Ascending aorta (tissue), 2 donors: ENCODE measurements at regions not wholly inside any gene's neighbourhood (a gene's known extent, or its start where the extent isn't known, plus 50 kb on each side); places are given as distances from the start of the nearest gene placed in this dataset.
"Not testable (repeated sequence)": the region's sequence is repeated elsewhere in the genome, so short reads cannot be mapped to it uniquely, and the experiment has no call there.

Source experiments
- DNase-seq, 2 donors: peaks; one replicate each; pipeline ENCODE4 v3.0.0-alpha.2; 2019; ENCODE audit warnings: low spot score in 2 of 2
- H3K27ac ChIP-seq, 2 donors: fragments of 200-600 bp; sonication (generic); one replicate each; pipeline ENCODE4 v1.5.1; 2016 to 2017; ENCODE audit warnings: mild to moderate bottlenecking in 1 of 2
- H3K27me3 ChIP-seq: fragments of 200-600 bp; sonication (generic); one replicate; pipeline ENCODE4 v1.5.1; 2017
- H3K36me3 ChIP-seq, 2 donors: fragments of 200-600 bp; sonication (generic); one replicate each; pipeline ENCODE4 v1.5.1; 2016
- H3K4me1 ChIP-seq, 2 donors: fragments of 200-600 bp; sonication (generic); one replicate each; pipeline ENCODE4 v1.5.1; 2016 to 2017; ENCODE audit warnings: mild to moderate bottlenecking in 1 of 2
- H3K4me3 ChIP-seq, 2 donors: fragments of 200-600 bp; sonication (generic); one replicate each; pipeline ENCODE4 v1.5.1; 2016 to 2017; ENCODE audit warnings: mild to moderate bottlenecking in 1 of 2
- H3K9me3 ChIP-seq, 2 donors: fragments of 200-600 bp; sonication (generic); one replicate each; pipeline ENCODE4 v1.5.1; 2016
- CTCF ChIP-seq, 3 experiments: fragments of 200-600 bp in 2 of 3; fragments of 450-650 bp in 1 of 3; sonication (generic) in 2 of 3; IDR thresholded peaks; one replicate each; pipeline ENCODE4 v1.5.1; 2016 to 2019; ENCODE audit warnings: antibody characterized with exemption in 3 of 3, mild to moderate bottlenecking in 1 of 3, moderate library complexity in 1 of 3
- intact Hi-C: fragments of 100-400 bp; cut with DNase I; formaldehyde crosslinking; loops from one replicate; pipeline ENCODE4 v1.15.1; 2023

GRCh38 chr11:121917482-121917881, 198.5 kb downstream of the BLID start:
- H3K4me3 ChIP-seq = no peak overlapping the region
- no peaks in the 10 kb centered on the region for H3K27me3 ChIP-seq
- no peaks in the 10 kb centered on the region for H3K36me3 ChIP-seq
- no peak overlapping the region for H3K27ac ChIP-seq
- no peak for TF ChIP-seq CTCF (IDR thresholded peaks at IDR 0.05)
- no peaks in the 10 kb centered on the region for H3K9me3 ChIP-seq
- intact Hi-C loops = loop anchor here (10.0 kb wide), 1 partner anchor 67 kb away; no protein-coding TSS in a partner anchor
- H3K4me1 ChIP-seq = no peaks in the 10 kb centered on the region
- DNase-seq = no peak

- no peak for DNase-seq
- no peaks in the 10 kb centered on the region for H3K36me3 ChIP-seq
- H3K9me3 ChIP-seq = no peaks in the 10 kb centered on the region
- H3K27me3 ChIP-seq = no peaks in the 10 kb centered on the region
- TF ChIP-seq CTCF (IDR thresholded peaks at IDR 0.05) = no peak
- no peak overlapping the region for H3K27ac ChIP-seq
- no peak overlapping the region for H3K4me3 ChIP-seq
- intact Hi-C loops = loop anchor here (10.0 kb wide), 1 partner anchor 70 kb away; no protein-coding TSS in a partner anchor
- no peaks in the 10 kb centered on the region for H3K4me1 ChIP-seq
Observed at GRCh38 chr11:121914508-121915059, 201.4 kb downstream of the BLID start.

- Histone ChIP-seq H3K4me3 (no peak overlapping the region), H3K36me3 (no peaks in the 10 kb centered on the region), H3K27ac (no peak overlapping the region), H3K4me1 (no peaks in the 10 kb centered on the region), H3K27me3 (no peaks in the 10 kb centered on the region), H3K9me3 (no peaks in the 10 kb centered on the region)
- TF ChIP-seq CTCF (IDR thresholded peaks at IDR 0.05) = no peak
- intact Hi-C loops = no loop called here
- no peak for DNase-seq
Observed at GRCh38 chr11:121909596-121909995, 206.4 kb downstream of the BLID start.

GRCh38 chr11:121907379-121907778, 208.6 kb downstream of the BLID start:
- Histone ChIP-seq H3K4me3 (no peak overlapping the region), H3K36me3 (no peaks in the 10 kb centered on the region), H3K4me1 (no peaks in the 10 kb centered on the region), H3K9me3 (no peaks in the 10 kb centered on the region), H3K27ac (no peak overlapping the region), H3K27me3 (no peaks in the 10 kb centered on the region)
- no peak for TF ChIP-seq CTCF (IDR thresholded peaks at IDR 0.05)
- DNase-seq = no peak
- intact Hi-C loops = no loop called here

- DNase-seq = no peak
- intact Hi-C loops = no loop called here
- no peaks in the 10 kb centered on the region for H3K4me1 ChIP-seq
- no peaks in the 10 kb centered on the region for H3K27me3 ChIP-seq
- H3K9me3 ChIP-seq = no peaks in the 10 kb centered on the region
- no peaks in the 10 kb centered on the region for H3K36me3 ChIP-seq
- H3K4me3 ChIP-seq = no peak overlapping the region
- no peak overlapping the region for H3K27ac ChIP-seq
- TF ChIP-seq CTCF (IDR thresholded peaks at IDR 0.05) = no peak
Observed at GRCh38 chr11:121904148-121904547, 211.9 kb downstream of the BLID start.

- no peak for TF ChIP-seq CTCF (IDR thresholded peaks at IDR 0.05)
- Histone ChIP-seq H3K4me3 (no peak overlapping the region), H3K4me1 (no peaks in the 10 kb centered on the region), H3K27me3 (no peaks in the 10 kb centered on the region), H3K9me3 (no peaks in the 10 kb centered on the region), H3K27ac (no peak overlapping the region), H3K36me3 (no peaks in the 10 kb centered on the region)
- no peak for DNase-seq
- intact Hi-C loops = no loop called here
Observed at GRCh38 chr11:121901886-121902285, 214.1 kb downstream of the BLID start.

GRCh38 chr11:121901417-121901816, 214.6 kb downstream of the BLID start:
- H3K27me3 ChIP-seq, H3K9me3 ChIP-seq, H3K27ac ChIP-seq, intact Hi-C loops, H3K36me3 ChIP-seq, H3K4me3 ChIP-seq, DNase-seq, H3K4me1 ChIP-seq: not testable (repeated sequence)
